RKO (cell line): ENCODE measurements at regions not wholly inside any gene's neighbourhood (a gene's known extent, or its start where the extent isn't known, plus 50 kb on each side); places are given as distances from the start of the nearest gene placed in this dataset.

Source experiments
- DNase-seq: peaks from one replicate; pipeline ENCODE4 v3.0.0-alpha.2; 2016; ENCODE audit warnings: low spot score

DNA sequence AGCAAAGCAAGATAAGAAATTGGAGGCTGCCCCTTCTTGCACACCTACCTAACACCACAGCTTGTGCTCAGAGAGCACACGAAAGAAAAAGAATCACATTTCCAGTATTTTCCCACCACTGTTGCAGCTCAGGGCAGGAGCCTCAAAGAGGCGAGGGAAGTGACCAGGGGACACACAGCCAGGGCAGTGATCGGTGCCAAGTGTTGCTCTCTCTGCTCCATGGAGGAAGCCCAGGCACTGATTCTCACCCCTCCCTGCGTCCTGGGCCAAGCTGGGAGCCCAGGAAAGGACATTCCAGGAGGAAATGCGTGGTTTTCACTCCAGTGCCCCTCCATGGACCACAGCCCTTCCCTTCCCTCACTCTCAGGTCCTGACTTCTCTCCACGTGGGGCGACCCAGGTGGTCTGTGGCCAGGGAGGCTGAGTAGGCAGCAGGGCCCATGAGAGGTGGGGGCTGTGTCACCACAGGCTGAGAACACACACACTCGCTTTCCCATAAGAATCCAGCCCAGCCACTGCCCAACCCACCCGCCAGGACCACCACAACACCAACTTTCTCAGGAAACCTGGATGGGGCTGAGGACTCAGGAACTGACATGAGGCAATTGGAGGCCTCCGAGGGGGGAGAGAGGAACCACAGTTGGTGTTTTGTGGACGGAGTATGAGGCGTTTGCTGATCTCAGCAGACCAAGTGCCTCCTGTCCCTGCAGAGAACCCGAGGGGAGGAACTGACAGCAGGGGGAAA lies 81.7 kb upstream of the MAFB start:
- no peak for DNase-seq

DNA sequence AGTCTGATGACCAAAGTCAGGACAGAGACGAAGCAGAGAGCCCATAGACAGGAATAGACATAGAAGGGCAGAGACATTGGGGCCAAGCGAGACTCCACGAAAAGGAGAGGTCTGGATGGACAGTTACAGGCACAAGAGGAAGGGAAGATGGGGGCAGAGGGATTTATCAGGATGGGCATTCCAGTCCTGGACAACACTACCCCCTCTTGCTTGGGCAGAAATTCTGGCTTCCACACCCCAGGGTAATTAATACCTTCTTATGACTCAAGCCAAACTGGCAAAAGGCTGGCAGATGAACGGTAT lies 82.2 kb upstream of the MAFB start:
- DNase-seq: no peak

DNA sequence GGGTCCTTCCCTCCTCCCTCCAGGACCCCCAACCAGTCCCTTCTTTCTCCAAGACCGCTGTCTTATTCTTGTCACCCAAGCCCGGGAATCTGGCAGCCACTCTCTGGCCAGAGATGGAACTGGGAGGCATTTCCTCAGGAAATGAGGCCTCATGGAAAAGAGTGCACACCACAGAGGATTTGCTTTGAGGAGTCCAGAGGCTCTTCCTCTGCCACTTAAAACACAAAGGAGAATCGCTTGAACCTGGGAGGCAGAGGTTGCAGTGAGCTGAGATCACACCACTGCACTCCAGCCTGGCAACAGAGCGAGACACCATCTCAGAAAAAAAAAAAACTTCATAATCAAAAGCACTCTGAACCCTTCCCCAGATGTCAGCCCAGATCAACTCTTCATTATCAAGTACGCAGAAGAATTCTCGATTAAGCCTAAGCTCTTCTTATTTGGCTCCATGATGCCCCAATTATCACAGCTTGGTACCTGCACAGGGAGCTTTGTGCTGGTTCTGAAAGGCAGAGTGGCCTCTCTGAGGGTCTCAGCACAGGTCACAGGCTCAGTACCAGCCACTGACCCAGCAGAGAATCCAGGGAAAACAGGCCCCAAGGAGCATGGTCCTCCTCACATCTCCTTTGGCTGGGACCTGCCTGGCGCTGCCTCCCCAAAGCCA lies 82.9 kb upstream of the MAFB start:
- DNase-seq: no peak

DNA sequence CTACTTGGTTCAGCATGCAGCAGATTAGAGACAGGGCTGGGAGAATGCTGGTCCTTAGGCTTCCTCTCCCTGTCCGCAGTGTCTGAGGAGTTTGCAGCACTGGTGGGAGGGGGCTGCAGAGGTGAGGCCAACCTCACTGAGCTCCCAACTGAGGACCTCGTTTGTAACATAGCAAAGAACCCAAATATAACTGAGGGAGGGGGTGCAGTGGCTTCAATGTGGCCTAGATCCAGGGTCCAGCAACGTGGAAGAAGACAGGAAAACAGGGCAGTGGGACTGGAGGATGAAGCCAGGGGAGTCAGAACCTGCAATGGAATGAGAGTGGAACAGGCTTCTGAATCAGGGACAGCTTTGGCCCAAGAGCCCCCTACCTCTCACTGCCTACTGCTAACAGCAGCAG lies 84.3 kb upstream of the MAFB start:
- DNase-seq: no peak

DNA sequence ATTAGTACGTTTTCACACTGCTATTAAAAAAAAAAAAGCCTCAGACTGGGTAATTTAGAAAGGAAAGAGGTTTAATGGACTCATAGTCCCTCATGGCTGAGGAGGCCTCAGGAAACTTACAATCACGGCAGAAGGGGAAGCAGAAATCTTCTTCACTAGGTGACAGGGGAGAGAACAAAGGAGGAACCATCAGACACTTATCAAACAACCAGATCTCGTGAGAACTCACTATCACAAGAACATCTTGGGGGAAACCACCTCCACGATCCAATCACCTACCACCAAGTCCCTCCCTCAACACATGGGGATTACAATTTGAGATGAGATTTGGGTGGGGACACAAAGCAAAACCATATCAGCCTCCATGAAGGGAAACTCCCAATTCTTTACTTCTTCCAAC lies 85.2 kb upstream of the MAFB start:
- DNase-seq: no peak

DNA sequence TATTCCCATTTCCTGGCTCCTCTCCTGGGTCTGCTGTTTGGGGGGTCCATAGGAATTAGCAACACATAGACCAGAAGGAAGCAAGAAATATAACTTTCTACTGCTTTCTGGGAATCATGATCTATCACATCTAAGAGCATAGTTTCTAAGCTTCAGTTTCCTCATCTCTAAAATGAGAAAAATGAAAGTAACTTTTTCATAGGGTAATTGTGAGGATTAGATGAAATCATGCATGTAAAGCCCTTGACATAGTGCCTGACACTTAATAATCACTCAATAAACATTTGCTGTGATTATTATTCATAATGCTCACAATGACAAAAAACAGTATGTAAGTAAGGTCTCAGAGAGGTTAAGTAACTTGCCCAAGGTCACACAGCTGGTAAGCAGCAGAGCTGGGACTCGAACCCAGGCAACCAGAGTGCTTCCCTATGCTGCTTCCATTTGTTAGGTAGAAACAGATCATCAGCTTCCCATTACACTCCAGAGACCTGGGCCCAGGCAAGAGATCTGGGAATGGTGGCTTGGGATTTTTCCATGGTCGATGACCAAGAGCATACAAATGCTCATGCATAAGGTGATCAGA lies 86.6 kb upstream of the MAFB start:
- DNase-seq: no peak

DNA sequence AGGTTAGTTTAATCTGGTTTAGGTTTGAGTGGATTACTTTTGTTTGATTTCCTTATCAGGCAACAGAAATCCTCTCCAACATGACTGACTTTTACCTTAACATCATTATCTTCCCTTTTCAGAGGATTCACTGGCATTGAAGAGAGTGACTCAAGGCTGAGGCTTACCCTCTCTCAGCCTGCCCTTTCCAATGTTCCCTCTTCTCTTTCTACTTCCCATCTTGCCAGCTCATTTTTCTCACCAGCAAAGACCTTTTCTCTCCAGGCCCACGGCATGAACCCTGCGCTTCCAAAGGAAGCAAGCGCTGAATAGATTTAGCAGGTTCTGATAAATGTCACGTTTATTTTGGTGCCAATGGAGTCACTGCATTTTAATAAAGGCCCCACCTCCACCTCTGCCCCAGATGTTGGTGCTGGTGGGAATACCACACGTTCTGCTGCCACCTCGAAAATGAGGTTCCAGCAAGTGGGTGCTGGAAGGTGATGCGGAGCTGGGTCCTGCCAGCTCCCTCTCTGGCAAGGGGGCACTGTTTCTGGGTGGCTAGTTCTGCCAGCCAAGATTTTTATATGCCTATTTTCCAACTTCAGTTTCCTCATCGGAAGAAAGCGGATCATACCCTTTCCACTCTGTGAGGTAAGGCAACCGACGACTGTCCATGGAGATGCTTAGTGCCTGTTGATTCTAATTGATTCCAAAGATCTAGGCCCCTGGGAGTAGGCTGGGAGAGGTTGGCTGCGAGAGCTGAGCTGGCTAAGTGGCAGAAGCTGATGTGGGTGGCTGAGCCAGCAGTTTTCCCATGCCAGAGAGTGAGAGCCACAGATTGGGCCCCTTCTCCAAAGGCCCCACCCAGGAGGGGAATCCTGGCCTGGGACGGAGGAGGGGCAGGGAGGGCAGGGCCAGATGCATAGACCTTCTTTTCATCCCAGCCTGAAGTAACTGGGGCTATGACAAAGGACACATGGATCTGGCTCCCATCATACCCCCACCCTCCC lies 87.7 kb upstream of the MAFB start:
- no peak for DNase-seq

DNA sequence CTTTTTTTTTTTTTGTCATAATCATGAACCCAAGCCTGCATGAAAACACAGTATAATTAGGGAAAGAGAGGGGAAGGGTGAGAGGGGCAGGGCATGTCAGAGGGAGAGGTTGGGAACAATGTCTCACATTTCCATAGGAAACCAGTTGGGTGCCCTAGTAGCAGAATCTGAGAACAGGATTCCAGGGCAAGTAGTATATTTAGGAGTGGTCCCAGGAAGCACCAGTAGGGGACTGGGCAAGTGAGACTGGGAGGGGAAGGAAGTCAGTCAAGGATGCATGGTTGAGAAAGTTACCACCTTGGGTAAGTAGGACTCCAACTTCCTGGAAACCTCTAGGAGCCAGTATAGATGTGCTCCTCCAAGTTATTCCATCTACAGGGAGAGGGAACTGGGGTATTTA lies 88.6 kb upstream of the MAFB start:
- DNase-seq: no peak

DNA sequence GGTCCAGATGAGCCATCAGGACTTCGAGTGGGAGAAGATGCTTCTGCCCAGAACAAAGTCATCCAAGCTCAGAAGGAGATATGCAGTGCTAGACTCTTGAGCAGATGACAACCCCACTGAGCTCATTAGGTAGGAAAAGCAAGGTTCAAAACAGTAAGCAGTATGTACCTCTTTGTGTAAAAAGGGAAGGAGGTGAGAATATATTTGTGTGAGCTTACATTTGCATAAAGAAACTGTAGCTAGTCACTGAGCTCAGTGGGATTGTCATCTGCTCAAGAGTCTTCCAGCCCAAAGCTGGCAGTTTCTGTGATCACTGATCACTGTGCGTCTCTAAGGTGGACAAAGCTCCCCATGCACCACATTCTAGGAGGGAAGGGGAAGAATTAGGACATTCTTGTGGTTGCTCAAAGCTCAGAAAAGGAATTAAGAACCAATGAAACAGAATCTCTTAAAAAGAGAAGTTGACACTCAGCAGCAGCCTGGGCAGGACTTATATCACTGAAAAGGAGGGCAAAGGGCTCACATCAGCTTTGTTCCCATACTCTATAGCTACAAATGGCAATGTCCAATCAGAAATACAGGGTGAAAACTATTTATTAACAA lies 90.0 kb upstream of the MAFB start:
- DNase-seq: no peak

DNA sequence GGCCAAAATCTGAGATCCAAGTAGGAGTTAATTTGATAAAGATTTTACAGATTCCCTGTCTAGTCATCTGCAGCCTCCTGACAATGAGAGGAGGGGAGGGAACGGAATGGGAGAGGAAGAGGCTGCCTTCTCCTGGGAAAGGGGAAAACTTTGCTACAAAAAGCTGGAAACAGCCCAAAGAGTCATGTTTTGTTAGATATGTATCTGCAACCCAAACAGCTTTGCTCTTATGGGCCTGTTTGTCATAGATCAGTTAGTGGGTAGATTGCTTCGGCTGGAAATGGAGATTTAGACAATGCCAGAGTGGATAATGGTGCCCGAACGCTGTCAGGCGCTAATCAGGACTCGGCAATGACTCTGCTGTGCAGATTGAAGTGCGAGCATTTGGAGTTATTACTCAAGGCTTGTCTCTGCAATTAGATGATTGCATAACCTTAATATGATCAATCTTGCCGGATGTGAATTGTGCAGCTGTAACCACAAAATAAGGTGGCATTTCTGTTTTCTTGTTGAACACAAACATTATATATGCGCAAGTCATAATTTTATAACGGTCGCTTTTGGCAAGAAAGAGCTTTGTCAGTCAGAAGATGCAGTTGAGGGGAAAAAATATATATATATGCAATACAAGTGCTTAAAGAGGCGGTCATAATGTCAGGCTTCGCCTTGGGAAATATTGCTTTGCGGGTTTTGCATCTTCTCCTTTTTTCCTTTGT lies 92.4 kb upstream of the MAFB start:
- DNase-seq: no peak

DNA sequence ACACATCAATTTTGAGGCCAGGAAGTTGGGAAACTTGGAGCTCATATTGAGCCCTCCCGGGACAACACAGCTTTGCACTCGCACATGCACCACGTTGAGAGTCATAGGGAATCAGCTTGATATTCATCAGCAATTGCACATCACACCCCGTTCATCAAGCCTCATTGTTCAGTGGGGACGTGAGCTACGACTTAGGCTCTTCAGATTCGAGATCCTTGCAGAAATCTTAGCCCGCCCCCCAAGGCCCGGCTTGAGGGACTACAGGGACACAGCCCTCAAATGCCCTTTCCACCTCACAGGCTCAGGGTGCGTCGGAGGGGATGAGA lies 93.0 kb upstream of the MAFB start:
- no peak for DNase-seq

DNA sequence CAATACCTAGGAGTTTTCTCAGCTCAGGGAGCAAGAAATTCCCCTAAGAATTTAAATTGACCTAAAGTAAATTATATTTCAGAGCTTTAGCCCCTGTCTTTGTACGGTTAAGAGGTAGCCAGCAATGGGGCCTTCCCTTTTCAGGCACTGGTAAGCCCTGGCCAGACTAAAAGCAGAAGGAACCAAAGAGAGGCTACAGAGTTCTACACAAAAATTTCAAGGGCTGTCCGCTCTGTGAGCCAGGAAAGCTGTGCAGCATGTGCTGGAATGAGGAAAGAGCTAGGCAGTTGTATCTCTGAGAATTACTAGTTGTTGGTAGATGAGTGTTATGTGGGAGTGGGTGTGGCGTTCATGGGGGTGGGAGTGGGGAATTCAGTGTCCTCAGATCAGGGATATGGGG lies 96.3 kb upstream of the MAFB start:
- no peak for DNase-seq

DNA sequence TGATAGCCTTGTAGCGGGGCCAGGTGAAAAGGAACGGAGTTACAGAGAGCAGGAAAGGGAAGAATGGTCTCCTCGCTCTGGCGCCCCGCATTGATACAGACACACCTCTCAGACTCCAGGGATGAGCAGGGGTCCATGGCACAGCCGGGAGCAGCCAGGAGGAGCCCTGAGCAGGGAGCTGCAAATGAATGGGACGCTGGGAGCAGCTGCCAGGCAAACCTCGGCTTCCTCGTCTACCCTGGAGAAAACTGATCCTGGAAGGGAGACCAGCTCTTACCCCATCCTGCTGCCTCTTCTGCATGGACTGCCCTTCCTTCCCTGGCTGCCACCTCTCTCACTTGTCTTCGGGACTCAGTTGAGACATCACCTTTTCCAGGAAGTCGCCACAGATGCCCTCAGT lies 97.3 kb upstream of the MAFB start:
- DNase-seq: no peak

DNA sequence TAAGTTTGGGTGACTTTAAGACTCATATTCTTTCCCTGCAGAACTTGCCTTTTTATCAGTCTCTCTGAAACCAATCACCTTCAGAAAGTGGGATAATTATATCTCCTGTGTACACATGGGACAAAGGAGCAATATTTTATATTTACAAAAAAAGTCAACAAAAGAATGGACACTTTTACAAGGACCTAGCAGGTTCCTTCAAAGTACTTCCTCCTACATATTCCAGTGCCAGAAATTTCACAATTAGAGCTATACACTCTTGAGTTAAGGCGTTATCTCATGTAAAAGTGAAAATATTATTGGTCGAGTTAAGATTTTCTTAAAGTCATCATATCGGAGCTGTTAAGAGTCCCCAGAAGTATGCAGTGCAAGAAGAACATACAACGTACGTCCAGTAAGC lies 98.9 kb upstream of the MAFB start:
- DNase-seq: no peak

DNA sequence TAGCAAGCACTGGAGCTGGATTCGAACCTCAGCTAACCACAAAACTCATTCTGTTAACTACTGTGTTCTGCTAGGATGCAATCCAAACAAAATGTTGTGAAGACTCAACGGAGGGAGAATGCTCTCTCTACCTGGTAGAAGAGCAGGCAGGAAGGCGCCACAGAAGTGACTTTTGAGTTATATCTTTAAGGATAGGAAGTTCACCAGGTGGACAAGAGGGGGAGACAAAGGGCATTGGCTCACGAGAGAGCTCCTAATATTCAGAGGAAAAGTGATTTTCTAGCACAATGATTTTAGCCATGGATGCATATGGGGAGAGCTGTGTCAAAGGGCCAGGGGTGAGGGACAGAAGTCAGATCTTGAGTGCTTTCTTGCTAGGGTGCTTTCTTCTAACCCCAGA lies 108.4 kb upstream of the MAFB start:
- peak; percentile 44 for DNase-seq

DNA sequence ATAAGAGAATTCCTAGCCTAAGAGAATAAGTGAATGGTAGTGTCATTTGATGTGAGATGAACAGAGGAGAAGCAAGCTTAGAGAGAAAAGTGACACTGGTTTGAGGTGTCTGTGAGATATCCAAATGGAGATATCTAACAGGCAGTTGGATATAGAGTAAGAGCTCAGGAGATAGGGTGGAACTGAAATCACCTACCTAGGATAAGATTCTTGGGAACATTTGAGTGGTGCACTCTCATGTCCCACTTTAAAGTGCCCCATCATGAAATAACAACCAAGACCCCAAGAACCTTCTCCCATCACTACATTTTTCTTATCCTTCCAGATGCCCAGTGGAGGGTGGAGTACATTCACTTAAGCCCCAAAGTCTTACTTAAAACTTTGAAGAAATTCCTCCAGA lies 109.0 kb upstream of the MAFB start:
- no peak for DNase-seq

DNA sequence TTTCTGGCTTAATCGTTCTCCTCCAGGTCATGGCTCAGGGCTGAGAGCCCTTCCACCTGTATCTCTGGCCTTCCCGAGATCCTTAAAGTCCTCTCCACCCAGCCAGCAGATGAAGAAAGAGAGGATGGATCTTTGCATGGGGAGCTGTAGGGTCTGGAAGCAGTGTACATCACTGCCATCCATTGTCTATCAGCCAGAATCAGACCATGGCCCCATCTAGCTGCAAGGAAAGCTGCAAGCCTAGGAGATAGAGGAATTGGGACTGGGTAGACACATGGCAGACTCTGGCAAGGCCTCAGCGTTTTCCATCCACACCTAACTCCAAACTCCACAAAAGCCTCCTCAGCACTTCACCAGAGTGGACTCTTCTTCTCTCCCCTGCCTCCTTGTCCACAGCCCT lies 113.8 kb upstream of the MAFB start:
- no peak for DNase-seq

DNA sequence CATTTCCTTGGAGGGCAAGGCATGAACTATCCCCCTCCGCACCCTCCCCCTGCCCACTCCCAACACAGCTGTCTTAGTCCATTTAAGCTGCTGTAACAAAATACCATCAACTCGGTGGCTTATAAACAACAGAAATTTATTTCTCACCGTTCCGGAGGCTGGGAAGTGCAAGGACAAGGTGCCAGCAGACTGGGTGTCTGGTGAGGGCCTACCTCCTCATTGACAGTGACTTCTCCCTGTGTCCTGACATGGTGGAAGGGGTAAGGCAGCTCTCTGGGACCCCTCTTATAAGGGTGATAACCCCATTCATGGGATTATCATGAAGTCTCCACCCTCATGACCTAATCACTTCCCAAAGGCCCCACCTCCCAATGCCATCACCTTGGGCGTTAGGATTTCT lies 114.3 kb upstream of the MAFB start:
- DNase-seq: no peak

DNA sequence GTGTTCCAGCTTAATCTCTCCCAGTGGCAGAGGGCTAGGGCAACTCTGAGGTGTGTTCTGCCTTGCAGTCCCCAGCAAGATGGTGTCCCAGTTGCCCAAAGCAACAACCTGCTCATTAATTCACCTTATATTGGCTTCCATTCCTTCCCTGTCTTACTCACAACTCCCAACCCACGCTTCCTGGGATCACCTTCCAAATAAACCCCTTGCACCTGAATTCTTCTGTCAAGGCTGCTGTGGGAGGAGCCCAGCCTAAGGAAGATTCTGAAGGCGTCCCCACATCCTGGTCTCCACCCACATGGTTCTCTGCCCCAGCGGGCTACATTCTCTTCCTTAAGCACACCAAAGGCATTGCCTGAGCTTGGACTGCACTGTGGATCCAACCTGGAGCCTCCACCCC lies 116.6 kb upstream of the MAFB start:
- DNase-seq: no peak

DNA sequence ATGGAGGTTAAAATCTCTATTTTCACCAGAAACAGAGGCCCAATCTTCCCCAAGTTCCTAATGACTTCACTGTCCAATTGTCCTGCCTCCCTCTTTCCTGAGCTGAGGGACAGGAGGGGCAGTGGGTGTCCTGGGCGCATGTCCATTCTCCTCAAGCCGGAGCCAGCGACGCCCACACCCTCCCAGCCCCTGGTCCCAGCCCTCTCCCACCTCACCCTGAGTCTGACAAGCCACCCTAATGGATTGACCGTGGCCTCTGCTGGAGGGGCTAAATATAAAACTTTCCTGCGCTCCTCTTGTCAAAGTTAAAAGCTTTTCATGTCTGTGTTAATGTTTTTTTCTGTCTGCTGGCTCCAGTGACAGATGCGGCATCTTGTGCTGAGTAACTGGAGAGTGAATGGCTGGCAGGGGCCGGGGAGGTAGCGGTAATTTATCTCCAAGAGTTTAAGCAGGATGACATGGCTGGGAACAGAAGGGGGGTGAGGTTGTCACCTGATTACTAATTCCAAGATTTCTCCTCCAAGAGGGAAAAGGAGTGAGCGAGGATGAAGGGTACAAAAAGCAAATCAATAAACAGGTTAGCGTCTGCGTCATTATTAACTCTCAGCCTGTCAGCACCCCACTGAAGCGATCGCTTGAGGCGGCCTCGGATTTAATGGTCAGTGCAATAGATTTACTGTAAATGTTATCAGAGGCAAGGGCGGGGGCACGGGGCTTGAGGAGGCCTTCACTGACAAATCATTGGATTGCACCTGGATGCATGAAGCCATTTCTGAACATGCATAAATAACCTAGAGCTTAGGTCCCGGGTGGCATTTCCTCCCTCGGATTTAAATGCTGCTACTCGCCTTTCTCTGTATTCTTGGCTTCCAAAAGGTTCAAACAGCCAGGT lies 118.1 kb upstream of the MAFB start:
- no peak for DNase-seq

DNA sequence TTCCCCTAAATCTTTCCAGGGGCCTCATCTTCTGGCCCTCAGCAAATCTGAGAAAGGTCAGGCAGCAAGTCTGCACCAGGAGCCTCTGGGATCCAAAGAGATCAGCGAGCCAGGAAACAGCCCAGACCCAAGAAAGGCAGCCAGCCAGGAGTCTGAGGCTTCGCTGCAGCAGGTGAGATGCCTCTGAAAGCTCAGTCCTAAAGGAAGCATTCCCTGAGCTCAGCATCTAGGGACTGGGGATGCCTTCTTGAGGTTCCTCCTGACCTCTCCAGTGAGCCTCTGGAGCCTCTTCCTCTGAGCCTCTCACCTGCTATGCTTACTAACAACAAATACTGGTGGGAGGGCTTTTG lies 118.8 kb upstream of the MAFB start:
- DNase-seq: no peak
